SK-N-MC (cell line): ENCODE measurements at regions not wholly inside any gene's neighbourhood (a gene's known extent, or its start where the extent isn't known, plus 50 kb on each side); places are given as distances from the start of the nearest gene placed in this dataset.
"Not testable (repeated sequence)": the region's sequence is repeated elsewhere in the genome, so short reads cannot be mapped to it uniquely, and the experiment has no call there.

ENCODE experiments used
- DNase-seq: peaks from one replicate; pipeline ENCODE4 v3.0.0-alpha.2; 2011; ENCODE audit warnings: low read depth, low spot score
- H3K27ac ChIP-seq: fragments of 200-600 bp; sonication (generic); 2 replicates; pipeline ENCODE4 v1.5.1; 2016; ENCODE audit warnings: mixed run types
- H3K36me3 ChIP-seq: fragments of 200-600 bp; sonication (generic); 2 replicates; pipeline ENCODE4 v1.6.1; 2017; ENCODE audit warnings: antibody characterized with exemption, low read length, mixed read lengths; ENCODE audit not compliant: insufficient read depth
- H3K4me3 ChIP-seq: fragments of 200-600 bp; sonication (generic); 2 replicates; pipeline ENCODE4 v1.5.1; 2016
- H3K9ac ChIP-seq: fragments of 200-600 bp; sonication (generic); 2 replicates; pipeline ENCODE4 v1.8.0; 2017; ENCODE audit warnings: mixed run types, mixed read lengths; ENCODE audit not compliant: insufficient read length
- H3K9me3 ChIP-seq: fragments of 200-600 bp; sonication (generic); 2 replicates; pipeline ENCODE4 v1.6.1; 2017; ENCODE audit warnings: low read depth, mild to moderate bottlenecking, antibody characterized with exemption, low read length, moderate library complexity, mixed read lengths
- EZH2 ChIP-seq: fragments of 200-600 bp; sonication (generic); IDR thresholded peaks from one replicate; pipeline ENCODE4 v1.6.1; 2017; ENCODE audit warnings: antibody characterized with exemption
- FOXP2 ChIP-seq: optimal IDR thresholded peaks from 2 replicates; pipeline ENCODE3; 2011; ENCODE audit warnings: mild to moderate bottlenecking, moderate library complexity; ENCODE audit not compliant: insufficient read depth; ENCODE audit errors: extremely low read length, control extremely low read depth
- POLR2AphosphoS5 ChIP-seq: IDR thresholded peaks from 2 replicates; pipeline ENCODE4 v1.6.1; 2012; ENCODE audit warnings: mild to moderate bottlenecking, low read depth, low read length, borderline replicate concordance

DNA sequence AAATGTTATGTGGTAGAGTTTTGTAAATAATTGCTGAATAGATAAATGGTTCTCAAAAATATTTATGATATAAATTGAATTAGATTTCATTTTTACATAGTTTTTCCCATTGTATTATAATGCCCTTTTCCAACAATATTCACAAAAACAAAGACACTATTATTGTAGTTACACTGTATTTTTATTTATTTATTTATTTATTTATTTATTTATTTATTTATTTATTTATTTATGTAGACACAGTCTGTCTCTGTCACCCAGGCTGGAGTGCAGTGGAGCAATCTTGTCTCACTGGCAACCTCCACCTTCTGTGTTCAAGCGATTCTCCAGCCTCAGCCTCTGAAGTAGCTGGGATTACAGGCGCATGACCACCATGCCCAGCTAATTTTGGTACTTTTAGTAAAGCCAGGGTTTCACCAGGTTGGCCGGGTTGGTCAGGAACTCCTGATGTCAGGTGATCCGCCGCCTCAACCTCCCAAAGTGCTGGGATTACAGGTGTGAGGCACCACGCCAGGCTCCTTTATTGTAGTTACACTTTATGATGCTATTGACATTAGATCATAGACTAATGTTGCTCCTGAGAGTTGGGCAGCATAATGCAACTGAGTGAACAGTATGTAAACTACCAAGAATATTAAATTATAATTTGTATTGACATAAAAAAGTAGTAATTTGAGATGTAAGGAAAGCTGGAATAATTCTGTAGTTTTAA lies 1430.0 kb upstream of the PRMT6 start:
- Histone ChIP-seq H3K9me3 (no peaks in the 10 kb centered on the region), H3K9ac (no peak overlapping the region), H3K4me3 (no peak overlapping the region), H3K27ac (no peak overlapping the region), H3K36me3 (no peaks in the 10 kb centered on the region)
- no peak for DNase-seq
- TF ChIP-seq FOXP2 (no peak), EZH2 (no peak), POLR2AphosphoS5 (no peak)

DNA sequence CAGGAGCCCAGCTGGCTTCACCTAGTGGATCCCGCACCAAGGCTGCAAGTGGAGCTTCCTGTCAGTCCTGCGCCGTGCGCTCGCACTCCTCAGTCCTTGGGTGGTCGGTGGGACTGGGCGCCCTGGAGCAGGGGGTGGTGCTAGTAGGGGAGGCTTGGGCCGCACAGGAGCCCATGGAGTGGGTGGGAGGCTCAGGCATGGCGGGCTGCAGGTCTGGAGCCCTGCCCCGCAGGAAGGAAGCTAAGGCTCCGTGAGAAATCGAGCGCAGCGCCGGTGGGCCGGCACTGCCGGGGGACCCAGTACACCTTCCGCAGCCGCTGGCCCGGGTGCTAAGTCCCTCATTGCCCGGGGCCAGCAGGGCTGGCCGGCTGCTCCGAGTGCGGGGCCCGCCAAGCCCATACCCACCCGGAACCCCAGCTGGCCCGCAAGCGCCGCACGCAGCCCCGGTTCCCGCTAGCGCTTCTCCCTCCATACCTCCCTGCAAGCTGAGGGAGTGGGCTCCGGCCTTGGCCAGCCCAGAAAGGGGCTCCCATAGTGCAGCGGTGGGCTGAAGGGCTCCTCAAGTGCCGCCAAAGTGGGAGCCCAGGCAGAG lies 1425.2 kb upstream of the PRMT6 start:
- H3K4me3 ChIP-seq, H3K27ac ChIP-seq, H3K9ac ChIP-seq, H3K9me3 ChIP-seq, DNase-seq, H3K36me3 ChIP-seq: not testable (repeated sequence)

DNA sequence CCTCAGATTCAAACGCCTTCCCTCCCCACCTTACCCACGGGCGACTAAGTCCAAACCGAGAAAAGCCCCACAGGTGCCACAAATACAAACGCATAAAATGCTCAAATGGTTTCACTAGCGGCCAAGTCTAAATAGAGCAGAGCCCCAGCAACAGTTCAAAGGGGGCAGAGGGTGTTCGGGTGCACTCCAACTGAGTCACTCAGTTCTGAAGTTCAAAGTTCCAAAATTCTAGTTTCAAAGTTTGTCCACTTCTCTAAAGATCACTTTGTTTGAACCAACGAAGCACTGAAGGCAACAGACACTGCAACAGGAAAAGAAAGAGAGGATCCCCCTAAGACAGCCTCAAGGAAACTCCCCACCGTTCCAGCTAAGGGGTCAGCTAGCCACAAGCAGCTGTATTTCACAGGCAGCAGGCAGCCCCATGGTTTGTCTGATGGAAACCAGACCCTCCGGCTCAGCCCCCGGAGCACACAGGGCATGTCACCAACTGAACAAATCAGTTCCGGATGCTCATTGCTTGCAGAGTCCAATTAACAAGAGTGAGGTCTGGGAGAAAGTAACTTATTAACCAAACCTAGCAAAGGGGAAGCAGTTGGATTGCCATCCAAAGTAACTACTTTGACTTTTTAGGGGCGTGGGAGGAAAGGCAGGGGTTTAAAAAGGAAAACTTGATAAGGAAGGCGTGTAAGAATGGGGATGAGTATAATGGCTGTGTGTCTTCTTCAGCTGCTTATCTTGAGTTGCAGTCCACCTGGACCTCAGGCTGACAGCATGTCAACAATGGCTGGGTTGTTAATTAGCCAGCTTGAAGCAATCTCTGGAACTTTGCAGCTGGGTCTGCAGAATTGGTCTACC lies 1423.9 kb upstream of the PRMT6 start:
- Histone ChIP-seq H3K4me3 (no peak overlapping the region), H3K27ac (no peak overlapping the region), H3K9ac (no peak overlapping the region), H3K36me3 (no peaks in the 10 kb centered on the region), H3K9me3 (no peaks in the 10 kb centered on the region)
- no peak for DNase-seq
- no peak for TF ChIP-seq FOXP2
- no peak for TF ChIP-seq POLR2AphosphoS5
- no peak for TF ChIP-seq EZH2

DNA sequence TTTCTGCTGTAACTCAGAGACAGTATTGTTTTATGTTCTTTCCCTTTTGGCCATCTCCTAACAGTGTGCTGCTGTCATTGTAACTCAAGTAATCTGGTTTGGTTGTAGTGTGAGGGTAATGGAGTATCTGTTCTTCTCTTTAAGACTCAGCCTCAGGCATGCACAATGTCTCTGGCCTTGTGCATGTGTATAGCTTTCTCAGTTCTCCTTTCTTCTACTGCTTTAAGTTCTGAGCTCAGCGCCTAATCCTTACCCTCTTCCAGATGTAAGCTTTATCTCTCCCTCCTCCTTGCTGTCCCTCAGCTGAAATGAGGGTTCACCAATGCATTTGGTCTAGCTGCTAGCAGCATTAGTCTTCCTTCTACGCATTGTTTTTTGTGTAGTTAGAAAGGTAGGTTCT lies 1420.4 kb upstream of the PRMT6 start:
- no peaks in the 10 kb centered on the region for H3K36me3 ChIP-seq
- no peak overlapping the region for H3K4me3 ChIP-seq
- H3K9ac ChIP-seq: no peak overlapping the region
- DNase-seq: no peak
- no peak for TF ChIP-seq EZH2
- TF ChIP-seq FOXP2: no peak
- TF ChIP-seq POLR2AphosphoS5: no peak
- H3K27ac ChIP-seq: no peak overlapping the region
- no peaks in the 10 kb centered on the region for H3K9me3 ChIP-seq

GRCh38 chr1:105641407-105641806 lies 1415.1 kb upstream of the PRMT6 start:
- no peaks in the 10 kb centered on the region for H3K9me3 ChIP-seq
- H3K27ac ChIP-seq: no peak overlapping the region
- DNase-seq: no peak
- no peak for TF ChIP-seq FOXP2
- TF ChIP-seq EZH2: no peak
- no peak for TF ChIP-seq POLR2AphosphoS5
- H3K36me3 ChIP-seq: no peaks in the 10 kb centered on the region
- H3K9ac ChIP-seq: no peak overlapping the region
- H3K4me3 ChIP-seq: no peak overlapping the region

DNA sequence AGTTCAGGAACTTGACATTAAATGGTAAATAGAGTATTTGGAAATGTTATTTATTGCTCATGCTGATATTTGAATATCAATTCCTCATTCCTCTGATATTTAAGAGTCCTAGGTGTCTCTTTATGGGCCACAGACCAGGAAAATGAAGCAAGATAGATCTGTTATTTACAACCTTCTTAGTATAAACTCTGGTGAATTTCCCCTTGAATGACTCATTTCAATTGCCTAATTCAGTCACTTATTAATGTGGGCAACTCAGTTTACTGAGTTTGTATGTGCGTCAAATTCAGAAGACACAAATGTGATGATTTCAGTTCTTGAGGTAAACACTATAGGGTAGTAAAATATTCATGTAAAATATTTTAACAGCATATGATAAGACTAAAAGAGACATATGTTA lies 1404.4 kb upstream of the PRMT6 start:
- no peak overlapping the region for H3K27ac ChIP-seq
- no peaks in the 10 kb centered on the region for H3K36me3 ChIP-seq
- H3K9ac ChIP-seq: no peak overlapping the region
- H3K4me3 ChIP-seq: no peak overlapping the region
- DNase-seq: no peak
- TF ChIP-seq EZH2 (no peak), POLR2AphosphoS5 (no peak), FOXP2 (no peak)
- H3K9me3 ChIP-seq: no peaks in the 10 kb centered on the region

DNA sequence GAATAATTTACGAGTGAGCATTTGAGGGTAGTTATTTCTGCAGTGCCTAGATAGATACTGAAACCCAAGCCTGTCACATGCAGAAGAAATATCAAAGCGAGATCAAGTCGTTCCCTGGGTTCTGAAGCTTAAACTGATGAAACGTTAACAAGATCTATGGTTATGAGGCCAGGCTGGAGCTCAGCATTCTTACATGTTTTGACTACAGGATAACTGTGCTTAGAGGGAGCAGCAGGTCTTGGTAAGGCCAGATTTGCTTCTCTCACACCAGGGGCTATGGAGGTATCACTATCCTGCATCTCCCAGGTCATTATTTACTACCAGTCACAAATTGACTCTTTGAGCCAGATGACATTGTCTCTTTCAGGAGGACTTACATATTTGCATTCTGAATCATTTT lies 1401.4 kb upstream of the PRMT6 start:
- TF ChIP-seq EZH2: no peak
- no peak for TF ChIP-seq POLR2AphosphoS5
- TF ChIP-seq FOXP2: no peak
- H3K9ac ChIP-seq: no peak overlapping the region
- DNase-seq: no peak
- H3K27ac ChIP-seq: no peak overlapping the region
- H3K36me3 ChIP-seq: no peaks in the 10 kb centered on the region
- H3K4me3 ChIP-seq: no peak overlapping the region
- H3K9me3 ChIP-seq: no peaks in the 10 kb centered on the region

- no peak for DNase-seq
- Histone ChIP-seq H3K4me3 (no peak overlapping the region), H3K36me3 (no peaks in the 10 kb centered on the region), H3K27ac (no peak overlapping the region), H3K9ac (no peak overlapping the region), H3K9me3 (no peaks in the 10 kb centered on the region)
- TF ChIP-seq POLR2AphosphoS5 (no peak), FOXP2 (no peak), EZH2 (no peak)
Observed at GRCh38 chr1:105664495-105664894, 1392.0 kb upstream of the PRMT6 start.
